HG03103 (cell line): ENCODE measurements at regions not wholly inside any gene's neighbourhood (a gene's known extent, or its start where the extent isn't known, plus 50 kb on each side); places are given as distances from the start of the nearest gene placed in this dataset.
"Not testable (repeated sequence)": the region's sequence is repeated elsewhere in the genome, so short reads cannot be mapped to it uniquely, and the experiment has no call there.

Source experiments
- ATAC-seq: cut with Tn5 transposase; IDR thresholded peaks from one replicate; pipeline ENCODE4 v1.9.1; 2021; ENCODE audit warnings: low read depth; ENCODE audit not compliant: unreplicated experiment

GRCh38 chr7:67463983-67464382, 467.4 kb downstream of the TYW1 start:
- no peak for ATAC-seq

- no peak for ATAC-seq
These were observed 469.5 kb downstream of the TYW1 start for GRCh38 chr7:67466109-67466508.

- ATAC-seq, result no peak
These were observed 473.7 kb downstream of the TYW1 start for GRCh38 chr7:67470256-67470751.

- ATAC-seq, result no peak
These were observed 478.7 kb downstream of the TYW1 start for GRCh38 chr7:67475293-67475692.

GRCh38 chr7:67478066-67478465, 481.4 kb downstream of the TYW1 start:
- ATAC-seq, result no peak

- no peak for ATAC-seq
These were observed 487.7 kb downstream of the TYW1 start for GRCh38 chr7:67484244-67484751.

GRCh38 chr7:67486401-67486800, 489.8 kb downstream of the TYW1 start:
- no peak for ATAC-seq

GRCh38 chr7:67487316-67487715, 490.7 kb downstream of the TYW1 start:
- ATAC-seq, result no peak

GRCh38 chr7:67489881-67490280, 493.2 kb downstream of the TYW1 start:
- no peak for ATAC-seq

- ATAC-seq, result no peak
These were observed 496.7 kb downstream of the TYW1 start for GRCh38 chr7:67493366-67493765.

- ATAC-seq, result no peak
These were observed 500.0 kb downstream of the TYW1 start for GRCh38 chr7:67496589-67496988.

- ATAC-seq, result not testable (repeated sequence)
These were observed 501.3 kb downstream of the TYW1 start for GRCh38 chr7:67497914-67498313.

- no peak for ATAC-seq
These were observed 506.3 kb downstream of the TYW1 start for GRCh38 chr7:67502929-67503328.

- no peak for ATAC-seq
These were observed 508.8 kb downstream of the TYW1 start for GRCh38 chr7:67505449-67505848.

GRCh38 chr7:67512481-67512880, 515.8 kb downstream of the TYW1 start:
- ATAC-seq, result no peak

- ATAC-seq, result no peak
These were observed 521.9 kb downstream of the TYW1 start for GRCh38 chr7:67518580-67518979.

- ATAC-seq, result no peak
These were observed 522.5 kb downstream of the TYW1 start for GRCh38 chr7:67519171-67519570.

GRCh38 chr7:67522504-67522903, 525.9 kb downstream of the TYW1 start:
- no peak for ATAC-seq

GRCh38 chr7:67523713-67524112, 527.1 kb downstream of the TYW1 start:
- ATAC-seq, result no peak

GRCh38 chr7:67525588-67525987, 529.0 kb downstream of the TYW1 start:
- no peak for ATAC-seq

- no peak for ATAC-seq
These were observed 538.8 kb downstream of the TYW1 start for GRCh38 chr7:67535241-67535989.

- ATAC-seq, result no peak
These were observed 546.3 kb downstream of the TYW1 start for GRCh38 chr7:67542916-67543315.
